GM21619 (cell line): ENCODE measurements at regions not wholly inside any gene's neighbourhood (a gene's known extent, or its start where the extent isn't known, plus 50 kb on each side); places are given as distances from the start of the nearest gene placed in this dataset.

Source experiments
- ATAC-seq: cut with Tn5 transposase; IDR thresholded peaks from one replicate; pipeline ENCODE4 v1.9.1; 2021; ENCODE audit not compliant: unreplicated experiment

DNA sequence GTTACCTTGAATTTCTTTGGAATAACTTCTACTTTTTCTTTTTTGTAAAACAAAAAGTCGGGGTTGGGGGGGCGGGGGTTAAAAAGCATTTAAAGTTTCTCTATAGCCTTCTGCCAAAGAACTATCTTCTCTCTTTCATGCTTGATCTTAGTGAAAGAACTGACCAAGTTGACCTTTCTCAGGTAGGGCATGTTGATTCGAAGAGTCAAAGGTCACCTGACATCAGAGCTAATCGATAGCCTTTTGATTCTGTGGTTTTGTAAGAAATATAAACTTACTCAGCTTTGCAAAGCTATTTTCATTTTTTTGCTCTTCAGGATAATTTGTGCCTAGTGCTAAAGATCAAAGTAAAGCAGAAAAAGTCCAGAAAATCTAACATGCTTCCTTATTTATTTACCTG is 181.5 kb downstream of the IRS2 start:
- no peak for ATAC-seq

- ATAC-seq, result no peak
These were observed 184.0 kb downstream of the IRS2 start for GRCh38 chr13:109602356-109602755.

GRCh38 chr13:109599901-109600657 is 186.3 kb downstream of the IRS2 start:
- ATAC-seq, result no peak

DNA sequence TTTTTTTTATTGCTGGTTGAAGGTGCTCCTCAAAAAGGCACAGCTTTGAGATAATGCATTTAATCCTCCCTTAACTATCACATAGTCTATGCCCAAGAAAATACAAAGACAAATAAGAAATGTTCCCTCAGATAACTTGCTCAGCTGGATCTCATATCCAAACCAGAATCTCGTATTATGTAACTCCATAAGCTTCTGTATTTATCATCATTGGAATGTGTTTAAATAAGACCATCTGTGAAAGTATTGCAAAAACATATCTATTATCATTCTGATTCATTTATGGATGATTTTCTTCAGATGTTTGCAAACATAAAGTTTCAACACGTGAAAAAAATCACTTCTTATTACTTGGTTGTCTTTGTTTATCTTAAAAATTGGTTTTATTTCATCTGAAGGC is 190.9 kb downstream of the IRS2 start:
- ATAC-seq, result no peak

- no peak for ATAC-seq
These were observed 193.2 kb downstream of the IRS2 start for GRCh38 chr13:109593230-109593629.

DNA sequence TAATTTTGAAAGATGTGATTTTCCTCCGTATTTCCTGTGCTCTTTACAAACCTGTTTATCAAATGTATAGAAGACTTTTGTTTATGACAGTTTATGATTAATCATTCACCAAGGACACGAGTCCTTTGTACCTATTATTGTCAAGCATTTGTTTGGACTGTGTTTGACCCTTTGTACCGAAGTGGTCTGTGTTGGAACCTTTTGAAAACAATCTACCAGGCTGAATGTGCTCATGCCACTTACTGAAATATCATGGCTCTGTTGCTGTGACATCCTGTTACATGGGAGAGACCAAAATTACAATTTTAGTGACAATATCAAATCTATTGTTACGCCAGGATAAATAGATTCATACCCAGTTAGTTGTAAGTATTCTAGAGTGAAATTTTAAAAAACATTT is 193.6 kb downstream of the IRS2 start:
- no peak for ATAC-seq

- no peak for ATAC-seq
These were observed 198.7 kb downstream of the IRS2 start for GRCh38 chr13:109587689-109588088.

DNA sequence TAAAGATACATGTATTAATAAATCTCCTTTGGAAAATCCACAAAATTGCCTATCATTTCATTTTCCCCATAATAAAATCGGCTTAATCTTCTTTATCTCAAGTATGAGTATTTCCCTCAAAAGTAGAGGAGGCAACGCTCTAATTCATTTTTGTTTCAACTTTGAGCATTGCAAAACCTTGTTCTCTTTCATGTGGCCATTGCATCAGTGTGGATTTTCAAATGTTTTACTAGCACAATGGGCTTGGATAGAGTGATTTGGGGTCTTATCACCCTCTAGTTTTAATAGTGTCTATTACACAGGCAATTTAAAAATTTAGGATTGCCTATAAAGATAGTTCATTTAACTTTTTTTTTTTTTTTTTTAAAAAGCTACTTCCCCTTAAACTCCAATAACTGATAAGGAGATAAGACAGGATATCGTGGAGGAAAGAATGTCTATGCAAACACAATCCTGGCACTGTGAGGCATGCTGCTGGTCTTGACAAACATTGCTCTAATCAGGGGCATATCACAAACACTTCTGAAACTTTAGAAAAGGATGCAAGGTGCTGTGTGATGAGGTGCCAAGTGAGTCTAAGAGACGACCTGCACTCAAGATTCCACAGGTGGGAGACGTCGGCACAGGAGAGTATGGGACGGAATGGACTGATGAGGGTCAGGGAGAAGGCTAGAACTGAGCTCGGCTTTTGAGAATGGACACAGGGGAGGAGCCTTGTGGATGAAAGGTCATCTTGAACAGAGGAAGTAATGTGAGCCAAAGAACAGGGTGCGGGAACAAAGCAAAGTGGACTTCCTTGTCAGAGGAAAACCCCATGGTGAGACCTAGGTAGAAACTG is 199.7 kb downstream of the IRS2 start:
- ATAC-seq, result no peak

DNA sequence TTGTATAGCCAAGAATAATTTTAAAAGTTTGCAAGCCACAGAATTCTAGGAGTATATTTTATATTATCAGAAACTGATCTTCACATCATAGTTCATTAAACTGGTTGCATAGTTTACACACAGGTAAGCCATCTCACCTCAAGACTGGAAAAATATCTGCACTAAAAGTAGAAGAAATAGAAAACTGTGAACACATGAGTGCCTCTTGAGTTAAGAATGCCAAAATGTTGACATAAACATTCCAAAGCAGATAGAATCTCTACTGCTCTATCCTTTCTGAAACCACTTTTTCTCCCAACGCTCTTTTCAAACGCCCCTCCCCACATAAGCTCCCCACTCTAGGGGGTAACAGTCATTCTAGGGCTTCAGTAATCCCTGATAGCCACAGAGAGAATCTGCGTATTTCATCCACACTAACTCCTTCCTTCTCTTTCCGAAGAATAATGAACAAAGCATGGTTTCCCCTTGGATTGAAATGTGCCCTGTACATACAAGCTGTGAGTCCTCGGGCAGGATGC is 201.5 kb downstream of the IRS2 start:
- ATAC-seq, result no peak

- no peak for ATAC-seq
These were observed 209.1 kb downstream of the IRS2 start for GRCh38 chr13:109577191-109577700.

GRCh38 chr13:109576331-109576813 is 210.0 kb downstream of the IRS2 start:
- ATAC-seq, result no peak

GRCh38 chr13:109575821-109576220 is 210.6 kb downstream of the IRS2 start:
- ATAC-seq, result no peak

GRCh38 chr13:109572389-109572788 is 214.0 kb downstream of the IRS2 start:
- ATAC-seq, result no peak

- peak; percentile 96 for ATAC-seq
These were observed 216.2 kb downstream of the IRS2 start for GRCh38 chr13:109569958-109570711.

DNA sequence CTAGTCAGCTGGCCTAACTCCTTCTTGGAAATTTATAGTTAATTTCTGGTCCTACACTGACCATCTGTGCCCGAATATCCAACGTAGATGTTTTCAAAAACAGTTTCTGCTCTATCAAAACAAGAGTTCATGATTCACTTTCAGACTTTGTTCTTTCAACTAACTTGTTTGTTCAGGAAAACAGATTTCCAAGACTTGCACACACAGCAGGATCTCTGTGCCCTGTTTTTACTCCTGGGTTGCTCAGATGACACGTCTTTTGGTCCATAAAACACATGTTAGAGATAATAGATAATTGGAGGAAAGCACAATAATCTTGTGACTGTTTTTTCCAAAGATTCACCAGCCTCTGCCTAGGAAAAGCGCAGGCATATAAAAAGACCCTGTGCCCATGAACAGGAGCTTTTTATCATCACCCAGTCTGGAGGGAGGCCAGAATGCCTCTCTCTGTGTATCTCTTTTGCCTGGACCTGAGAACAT is 218.0 kb downstream of the IRS2 start:
- no peak for ATAC-seq

- ATAC-seq, result no peak
These were observed 219.1 kb downstream of the IRS2 start for GRCh38 chr13:109567315-109567714.

DNA sequence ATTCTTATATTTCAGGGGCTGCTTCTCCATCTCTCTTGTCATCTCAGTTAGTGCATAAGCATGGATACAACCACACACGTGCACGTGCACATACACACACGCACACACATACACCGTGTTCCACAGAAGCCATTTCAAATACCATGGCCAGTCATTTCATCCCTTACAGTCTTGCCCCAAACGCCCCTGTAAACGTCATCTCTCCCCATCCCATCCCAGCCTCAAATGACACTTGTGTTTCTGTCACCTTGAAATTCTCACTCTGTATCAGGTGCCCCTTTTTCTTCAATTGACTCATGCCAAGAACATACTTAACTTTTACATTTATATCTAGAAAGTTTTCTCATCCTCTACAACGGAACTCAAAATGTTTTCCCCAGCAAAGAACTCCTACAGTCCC is 220.5 kb downstream of the IRS2 start:
- no peak for ATAC-seq

DNA sequence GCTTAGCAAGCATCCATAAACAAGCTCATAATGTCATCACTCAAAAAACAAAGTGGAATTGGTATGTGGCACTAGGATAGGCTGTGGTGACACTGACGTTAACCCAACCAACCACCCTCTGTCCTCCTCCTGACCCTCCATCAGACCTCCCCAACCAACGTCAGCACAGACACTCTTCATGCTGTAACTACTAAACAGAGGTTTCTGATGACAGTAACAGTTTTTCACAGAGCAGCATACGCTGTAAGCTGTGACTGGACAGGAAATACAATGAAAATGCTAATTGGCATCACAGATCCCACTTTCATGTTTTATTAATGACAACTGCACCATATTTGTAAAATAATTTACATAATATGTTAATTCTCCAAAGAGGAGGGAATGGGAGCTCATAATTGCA is 238.0 kb downstream of the IRS2 start:
- ATAC-seq, result peak; percentile 47

GRCh38 chr13:109547942-109548341 is 238.4 kb downstream of the IRS2 start:
- ATAC-seq, result peak; percentile 88

DNA sequence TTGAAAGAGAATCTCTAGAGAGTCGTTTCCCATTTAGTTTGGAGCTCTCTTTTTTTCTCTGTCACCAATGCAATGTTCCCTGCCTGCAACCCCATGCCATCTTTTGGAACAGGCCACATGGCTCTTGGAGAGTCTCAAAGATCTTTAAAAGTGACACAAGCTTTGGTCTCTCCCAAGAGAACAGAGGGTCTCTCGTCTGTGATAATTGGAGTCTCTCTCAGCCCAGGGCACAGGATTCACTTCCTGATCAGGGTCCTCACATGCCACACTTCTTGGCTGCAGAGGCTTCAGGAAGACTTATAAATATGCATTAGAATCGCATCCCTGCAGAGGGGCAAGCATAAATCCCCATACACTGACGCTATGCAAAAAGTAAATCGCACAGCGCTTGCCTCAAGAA is 240.5 kb downstream of the IRS2 start:
- no peak for ATAC-seq

- ATAC-seq, result no peak
These were observed 245.3 kb downstream of the IRS2 start for GRCh38 chr13:109541081-109541480.
